ENCODE measurements at regions not wholly inside any gene's neighbourhood (a gene's known extent, or its start where the extent isn't known, plus 50 kb on each side); places are given as distances from the start of the nearest gene placed in this dataset.
"Not testable (repeated sequence)": the region's sequence is repeated elsewhere in the genome, so short reads cannot be mapped to it uniquely, and the experiment has no call there.

DNA sequence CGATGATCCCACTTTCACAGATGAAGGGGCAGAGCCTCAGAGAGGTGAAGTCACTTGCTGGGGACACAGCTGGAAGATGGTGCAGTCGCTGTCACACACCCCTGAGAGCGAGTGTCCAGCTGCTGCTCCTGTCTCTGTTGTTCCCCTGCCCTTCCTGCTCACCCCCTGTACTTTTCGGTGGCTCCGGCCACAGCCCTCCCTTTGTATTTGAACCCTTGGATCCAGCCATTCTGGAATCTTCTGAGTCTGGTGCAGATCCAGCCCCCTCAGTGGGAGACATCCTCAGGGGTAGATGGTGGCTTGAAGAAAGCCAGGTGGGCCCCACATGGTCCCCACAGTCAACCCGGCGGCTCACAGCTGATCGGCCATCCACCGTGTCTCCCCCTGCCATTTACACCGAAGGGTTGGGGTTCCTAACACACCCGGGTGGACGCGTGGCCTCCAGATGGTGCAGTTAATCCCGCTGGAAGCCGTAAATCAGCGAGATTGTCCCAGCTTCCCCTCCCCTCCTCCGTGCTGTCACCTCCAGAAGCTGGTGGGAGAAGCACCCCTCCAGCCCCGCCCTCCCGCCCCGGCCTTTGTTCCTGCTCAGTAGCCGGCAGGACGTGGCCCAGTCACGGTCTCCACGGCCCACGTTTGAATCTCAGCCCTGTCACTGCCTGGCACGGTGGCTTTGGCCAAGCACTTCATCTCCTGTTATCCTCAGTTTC lies 204.8 kb downstream of the C9orf50 start:
- no peak for DNase-seq (ENCODE audit: low read depth)

DNA sequence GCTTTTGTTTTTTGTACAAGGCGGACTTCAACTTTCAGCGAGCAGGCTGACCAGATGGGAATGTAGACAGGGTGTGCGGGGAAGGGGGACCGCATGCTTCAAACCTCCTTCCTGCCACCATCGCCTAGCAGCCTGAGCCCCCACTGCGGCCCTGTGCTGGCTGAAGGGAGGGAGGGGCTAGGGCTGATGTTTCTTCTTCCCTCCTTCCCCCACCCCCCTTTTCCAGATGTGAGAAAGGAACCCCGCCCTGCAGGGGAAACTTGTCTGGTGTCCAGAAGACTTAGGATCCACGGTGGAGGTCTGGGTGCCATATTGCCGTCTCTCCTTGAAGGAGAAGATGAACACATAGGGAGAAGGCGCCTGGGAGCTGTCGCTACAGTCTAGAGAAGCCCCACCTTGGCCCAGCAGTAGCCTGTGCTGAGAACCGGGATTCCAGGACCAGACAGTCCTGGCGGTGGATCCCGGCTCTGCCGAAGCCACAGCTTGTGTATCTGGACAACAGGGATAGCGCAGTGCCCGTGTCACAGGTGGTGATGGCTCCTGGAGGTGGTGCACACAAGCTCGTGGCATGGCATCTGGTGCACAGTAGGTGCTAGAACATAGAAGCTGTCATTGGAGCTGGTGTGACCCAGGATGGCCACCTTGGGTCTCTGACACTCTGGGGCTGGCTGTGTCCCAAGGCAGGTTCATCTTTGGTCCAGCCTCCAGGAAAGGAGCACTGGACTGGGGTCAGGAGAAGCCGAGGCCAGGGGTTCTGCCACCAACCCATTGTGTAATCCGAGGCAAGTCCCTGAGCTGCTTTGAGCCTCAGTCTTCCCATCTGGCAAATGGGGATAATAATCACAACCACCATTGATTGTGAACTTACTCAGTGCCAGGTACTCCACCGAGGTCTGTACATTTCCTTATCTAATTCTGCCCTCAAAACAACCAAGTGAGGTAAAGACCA lies 205.6 kb downstream of the C9orf50 start:
- no peak for DNase-seq (ENCODE audit: low read depth)

DNA sequence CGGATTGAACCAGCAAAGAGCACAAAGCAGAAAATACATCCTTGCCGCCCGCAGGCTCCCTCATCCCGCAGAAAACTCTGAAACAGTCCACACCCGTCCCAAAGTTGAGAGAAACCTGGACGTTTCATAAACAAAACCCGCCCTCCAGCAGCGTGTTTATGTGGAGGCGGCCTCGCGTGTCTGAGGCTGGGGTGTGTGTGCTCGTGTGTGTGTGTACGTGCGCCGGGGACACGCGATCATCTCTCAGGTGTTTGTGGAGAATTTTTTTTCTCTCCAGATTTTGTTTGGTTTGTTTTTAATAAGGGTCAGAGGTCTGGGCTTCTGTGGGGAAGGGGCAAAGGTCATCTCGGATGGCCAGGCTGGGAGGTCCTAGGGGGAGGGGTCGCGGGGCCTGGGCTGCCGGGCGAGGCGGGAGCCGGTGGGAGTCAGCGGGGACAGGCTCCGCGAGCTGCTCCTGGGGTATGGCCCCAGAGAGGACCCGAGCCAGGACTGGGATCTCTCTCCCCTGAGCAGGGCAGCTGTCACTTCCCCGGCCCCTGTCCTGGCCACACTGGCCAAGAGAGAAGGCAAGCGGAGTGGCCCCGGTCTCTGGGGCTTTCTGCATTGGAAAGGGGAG lies 206.4 kb downstream of the C9orf50 start:
- no peak for DNase-seq (ENCODE audit: low read depth)

DNA sequence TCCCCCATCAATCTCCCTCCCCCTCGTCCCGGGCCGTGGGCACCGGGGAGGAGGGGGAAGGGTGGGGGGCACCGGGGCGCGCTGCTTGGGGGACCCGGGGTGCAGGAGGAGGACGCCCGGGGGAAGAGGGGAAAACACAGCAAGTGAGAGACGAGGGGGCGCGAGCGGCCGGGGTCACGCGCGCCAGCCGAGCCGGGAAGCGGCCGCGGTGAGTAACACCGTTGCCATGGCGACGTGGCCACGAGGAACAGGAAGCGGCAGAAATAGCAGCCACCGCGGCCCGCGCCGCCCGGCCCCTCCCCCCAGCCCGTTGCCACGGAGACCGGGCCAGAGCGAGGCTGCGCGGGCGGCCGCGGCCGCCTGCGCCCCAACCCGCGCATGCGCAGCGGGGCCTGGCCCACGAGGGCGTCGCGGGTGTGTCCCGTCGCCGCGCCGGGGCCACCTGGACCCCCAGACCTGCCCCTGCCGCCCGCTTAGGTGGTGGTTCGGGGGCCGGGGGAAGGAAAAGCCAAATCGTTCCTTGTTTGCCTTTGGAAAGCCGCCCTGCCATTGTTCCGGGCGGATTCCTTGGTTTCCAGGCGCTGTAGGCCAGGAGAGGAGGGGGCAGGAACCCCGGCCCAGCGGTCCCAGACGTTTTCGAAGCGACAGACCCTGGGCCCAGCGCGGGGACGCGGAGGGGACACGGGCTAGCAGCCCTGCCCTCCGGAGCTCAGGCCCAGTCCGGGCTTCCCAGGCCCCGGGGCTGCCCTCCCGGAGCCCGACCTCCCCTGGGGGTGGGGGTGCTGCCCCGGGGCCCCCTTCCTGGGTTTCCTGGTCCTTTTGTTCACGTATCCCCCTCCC lies 207.1 kb downstream of the C9orf50 start:
- DNase-seq (ENCODE audit: low read depth): peak; percentile 96

DNA sequence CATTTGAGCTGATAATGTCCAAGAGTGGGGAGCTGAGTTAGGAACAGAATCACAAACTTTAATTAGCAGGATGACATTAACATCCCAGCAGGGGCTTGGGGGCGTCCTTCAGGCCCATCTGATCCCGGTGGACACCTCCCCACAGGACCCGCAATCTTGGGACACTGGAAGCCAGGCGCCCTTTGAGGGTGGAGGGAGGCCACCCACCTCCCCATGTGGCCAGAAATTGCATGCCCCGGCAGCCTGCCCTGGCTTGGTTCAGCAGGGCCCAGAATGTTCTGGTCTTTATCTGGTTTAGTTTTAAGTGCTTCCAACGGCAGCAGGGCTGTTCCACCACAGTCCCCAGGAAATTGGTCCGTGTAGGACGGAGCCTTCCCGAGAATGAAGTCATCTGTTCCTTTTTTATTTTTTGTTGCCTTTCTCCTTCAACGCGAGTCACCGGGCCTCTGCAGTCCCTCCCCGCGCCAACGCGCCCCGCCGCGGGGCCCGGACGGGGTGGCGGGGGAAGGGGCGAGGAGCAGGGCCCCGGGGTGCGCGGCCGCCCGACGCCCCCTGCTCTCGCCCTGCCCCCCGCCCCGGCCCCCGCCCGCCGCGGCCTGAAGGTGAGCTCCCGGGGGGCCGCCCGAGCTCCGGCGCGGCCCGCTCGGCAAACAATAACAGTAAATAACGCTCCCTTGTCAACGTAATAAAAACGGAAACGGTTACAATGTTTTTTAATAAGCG lies 207.9 kb downstream of the C9orf50 start:
- peak; percentile 59 for DNase-seq (ENCODE audit: low read depth)

DNA sequence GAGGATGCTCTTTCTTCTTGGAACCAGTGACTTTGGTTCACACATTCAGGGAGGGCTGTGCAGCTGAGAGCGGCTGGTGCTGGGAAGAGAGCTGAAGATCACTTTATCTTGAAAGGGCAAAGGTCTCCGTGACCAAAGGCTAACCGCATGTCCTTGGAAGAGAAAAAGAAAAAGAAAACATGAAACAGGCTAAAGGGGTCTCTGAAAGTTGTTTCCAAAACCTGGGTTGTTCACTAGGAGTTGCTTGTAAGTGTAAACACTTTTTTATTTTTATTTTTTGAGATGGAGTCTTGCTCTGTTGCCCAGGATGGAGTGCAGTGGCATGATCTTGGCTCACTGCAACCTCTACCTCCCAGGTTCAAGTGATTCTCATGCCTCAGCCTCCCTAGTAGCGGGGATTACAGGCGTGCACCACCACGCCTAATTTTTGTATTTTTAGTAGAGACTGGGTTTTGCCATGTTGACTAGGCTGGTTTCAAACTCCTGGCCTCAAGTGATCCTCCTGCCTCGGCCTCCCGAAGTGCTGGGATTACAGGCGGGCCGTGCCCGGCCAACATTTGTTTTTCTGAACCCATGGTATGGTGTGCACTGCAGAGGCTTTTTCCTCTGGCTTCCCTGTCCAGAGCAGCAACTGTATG lies 208.6 kb downstream of the C9orf50 start:
- not testable (repeated sequence) for DNase-seq (ENCODE audit: low read depth)

DNA sequence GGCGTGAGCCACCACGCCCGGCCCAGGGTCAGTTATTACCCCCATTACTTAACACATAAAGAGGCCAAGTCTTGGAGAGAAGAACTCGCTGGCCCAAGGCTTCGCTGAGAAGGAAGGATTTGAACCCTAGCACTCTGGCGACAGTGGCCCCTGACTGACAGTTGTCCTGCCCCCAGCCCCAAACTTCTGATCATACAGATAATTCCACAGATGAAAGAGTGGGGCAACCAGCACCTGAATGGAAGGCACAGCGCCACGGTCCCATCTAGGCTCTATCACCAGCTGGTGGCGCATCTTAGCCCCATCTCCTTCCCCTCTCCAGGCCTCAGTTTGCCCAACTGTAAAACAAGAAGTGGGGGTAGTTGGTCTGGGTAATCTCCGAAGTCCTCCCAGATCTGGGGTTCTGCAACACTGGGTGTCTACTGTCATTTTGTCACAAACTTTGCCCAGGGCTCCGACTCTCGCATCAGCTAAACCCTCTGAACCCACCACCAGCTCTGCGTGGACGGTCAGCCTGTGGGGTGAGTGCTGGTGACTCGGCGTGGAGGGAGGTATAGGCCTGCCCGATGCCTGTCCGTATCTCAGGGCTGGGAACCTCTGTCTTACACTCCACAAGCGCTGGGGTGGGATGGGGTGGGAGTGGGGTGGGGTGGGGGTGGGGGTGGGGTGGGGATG lies 209.3 kb downstream of the C9orf50 start:
- no peak for DNase-seq (ENCODE audit: low read depth)

DNA sequence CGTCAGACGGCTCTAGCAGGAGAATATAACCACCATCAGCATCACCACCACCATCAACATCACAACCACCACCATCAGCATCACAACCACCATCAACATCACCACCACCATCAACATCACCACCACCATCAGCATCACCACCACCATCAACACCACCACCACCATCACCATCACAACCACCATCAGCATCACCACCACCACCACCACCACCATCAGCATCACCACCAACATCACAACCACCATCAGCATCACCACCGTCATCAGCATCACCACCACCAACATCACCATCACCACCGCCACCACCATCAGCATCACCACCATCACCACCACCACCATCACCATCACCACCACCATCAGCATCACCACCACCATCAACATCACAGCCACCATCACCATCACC lies 210.7 kb downstream of the C9orf50 start:
- no peak for DNase-seq (ENCODE audit: low read depth)

DNA sequence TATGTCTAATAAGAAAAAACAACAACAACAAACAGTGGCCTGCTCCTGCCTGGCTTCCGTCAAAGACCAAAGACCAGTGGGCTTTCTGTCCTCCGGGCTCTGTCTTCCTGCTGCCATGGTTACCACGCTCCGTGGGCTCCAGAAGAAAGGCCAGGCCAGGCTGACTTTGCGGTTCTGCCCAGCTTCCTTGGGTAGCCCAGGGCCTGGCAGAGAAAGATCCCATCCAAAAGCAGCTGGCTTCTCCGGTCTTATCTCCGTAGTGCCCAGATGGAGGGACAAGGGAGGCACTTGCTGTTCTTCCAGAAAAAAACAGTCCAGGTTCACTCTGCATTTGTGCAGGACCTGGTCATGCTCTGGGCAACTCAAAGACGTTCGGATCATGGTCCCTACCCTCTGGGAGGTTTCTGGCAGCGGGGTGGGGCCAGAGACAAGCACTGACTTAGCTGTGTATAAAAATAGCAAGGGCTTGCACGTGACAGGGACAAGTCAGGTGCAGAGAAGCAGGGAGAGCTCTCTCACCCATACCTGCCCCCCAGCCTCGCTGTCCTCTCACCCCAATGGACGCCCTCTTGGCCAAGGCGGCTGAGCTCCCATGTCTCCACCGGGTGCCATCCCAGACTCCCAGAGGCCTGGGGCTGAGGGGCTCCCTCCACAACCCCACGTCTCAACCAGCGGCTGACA lies 212.2 kb downstream of the C9orf50 start:
- DNase-seq (ENCODE audit: low read depth): no peak

DNA sequence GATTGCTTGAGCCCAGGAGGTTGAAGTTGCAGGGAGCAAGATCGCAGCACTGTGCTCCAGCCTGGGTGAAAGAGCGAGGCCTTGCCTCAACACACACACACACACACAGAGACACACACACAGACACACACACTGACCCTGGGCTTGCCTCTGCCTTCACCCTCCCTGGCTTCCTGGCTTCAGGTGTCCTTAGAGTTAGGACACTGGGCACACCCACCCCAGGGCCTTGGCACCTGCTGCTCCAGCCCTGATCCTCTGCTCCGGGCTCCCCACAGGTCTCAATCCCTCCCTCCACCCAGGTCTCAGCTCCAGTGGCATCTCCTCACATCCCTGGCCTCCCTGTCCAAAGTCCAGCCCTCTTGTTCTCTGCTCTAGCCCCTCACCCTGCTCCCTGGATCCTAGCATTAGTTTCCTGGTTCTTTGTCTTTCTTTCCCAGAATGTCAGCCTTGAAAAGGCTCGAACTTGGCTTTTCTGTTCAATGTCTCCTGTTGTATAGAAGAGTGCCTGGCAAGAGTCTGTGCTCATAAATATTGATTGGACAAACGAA lies 212.9 kb downstream of the C9orf50 start:
- DNase-seq (ENCODE audit: low read depth): no peak

DNA sequence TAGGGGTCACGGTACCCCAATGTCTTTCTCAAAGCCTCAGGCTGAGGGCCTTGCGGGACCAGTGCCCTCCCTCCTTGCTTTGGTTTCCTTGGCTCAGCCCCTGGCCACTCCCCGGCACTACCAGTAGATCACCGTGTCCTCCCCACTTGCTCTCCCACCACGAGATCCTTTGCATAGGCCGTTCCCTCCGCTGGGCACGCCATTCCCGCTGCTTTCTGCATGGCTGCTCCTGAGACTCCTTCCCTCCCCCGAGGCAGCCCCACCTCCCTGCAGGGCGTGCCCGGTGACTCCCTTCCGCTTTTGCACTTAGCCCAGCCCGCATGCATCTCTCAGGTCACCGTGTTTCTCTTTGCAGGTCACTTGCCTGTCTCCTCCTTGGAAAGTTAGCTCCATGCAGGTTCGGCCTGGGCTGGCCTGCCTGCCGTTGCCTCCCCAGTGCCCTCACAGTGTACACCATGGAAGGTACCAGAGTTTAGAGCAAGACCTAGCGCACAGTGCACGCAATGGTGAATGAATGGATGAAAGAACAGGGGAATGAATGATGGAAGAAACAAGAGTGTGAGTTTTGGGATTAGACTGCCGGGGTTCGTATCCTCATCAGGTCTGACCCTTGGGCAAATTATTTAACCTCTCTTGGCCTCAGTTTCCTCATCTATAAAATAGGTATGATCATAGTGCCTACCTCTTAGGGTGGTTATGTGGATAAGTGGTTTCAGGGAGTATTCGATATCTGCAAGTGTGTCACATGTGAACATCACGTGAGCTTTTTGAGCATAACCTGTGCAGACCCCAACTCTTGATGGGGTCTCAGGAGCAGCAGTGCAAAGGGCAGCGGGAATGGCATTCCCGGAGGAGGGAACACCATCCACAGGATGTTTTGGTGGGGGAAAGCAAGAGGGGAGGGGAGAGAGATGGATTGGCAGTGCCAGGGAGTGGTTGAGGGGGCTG lies 214.3 kb downstream of the C9orf50 start:
- peak; percentile 17 for DNase-seq (ENCODE audit: low read depth)

DNA sequence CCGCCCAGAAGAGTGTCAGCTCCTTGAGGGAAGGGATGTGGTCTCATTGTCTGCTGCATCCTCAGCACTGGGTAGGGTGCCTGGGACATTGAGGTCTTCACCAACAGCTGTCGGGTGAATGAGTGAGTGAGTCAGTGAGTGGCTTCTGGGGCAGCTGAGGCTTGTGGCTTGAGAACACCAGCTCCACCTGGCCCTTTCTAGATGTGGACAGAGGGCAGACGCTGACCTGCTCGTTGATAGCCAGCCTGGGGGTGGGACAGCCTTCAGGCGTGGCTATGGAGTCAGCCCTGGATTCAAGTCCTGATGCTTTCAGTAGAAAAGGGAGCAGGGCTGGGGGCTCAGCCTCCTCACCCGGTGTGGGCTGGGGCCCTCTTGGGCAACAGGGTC lies 215.1 kb downstream of the C9orf50 start:
- DNase-seq (ENCODE audit: low read depth): no peak

DNA sequence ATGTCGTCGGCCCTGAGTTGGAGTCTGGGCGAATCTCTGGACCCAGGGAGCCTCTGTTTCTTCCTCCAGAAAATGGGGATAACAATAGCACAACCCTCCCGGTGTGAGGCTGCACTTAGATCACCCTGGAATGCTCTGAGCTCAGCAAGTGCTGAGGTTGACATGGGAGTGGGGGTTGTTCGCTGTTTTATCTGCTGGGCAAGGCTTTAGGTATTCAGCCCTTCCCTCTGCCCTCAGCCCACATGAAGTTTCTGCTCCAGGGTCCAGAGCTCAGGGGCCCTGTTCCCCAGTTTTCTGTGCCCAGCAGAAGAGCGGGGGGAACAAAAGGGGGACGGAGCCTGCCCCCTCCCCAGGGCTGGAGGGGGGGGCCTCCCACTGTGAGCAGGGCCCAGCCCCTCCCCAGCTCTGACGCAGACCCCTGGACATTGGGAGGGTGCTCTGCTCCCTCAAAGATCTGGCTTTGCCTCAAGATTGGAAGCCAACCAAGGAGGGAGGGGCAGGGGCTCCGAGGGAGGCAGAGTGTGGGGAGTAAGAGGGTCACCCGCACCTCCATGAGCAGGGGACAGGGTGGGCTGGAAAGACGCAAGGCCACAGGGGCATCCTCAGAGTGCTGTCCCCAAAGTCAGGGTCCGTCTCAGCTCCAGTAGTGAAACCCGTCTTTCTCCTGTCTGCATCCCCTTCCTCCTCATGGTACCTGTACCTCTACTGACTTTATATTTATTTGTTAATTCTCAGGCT lies 215.6 kb downstream of the C9orf50 start:
- DNase-seq (ENCODE audit: low read depth): no peak

DNA sequence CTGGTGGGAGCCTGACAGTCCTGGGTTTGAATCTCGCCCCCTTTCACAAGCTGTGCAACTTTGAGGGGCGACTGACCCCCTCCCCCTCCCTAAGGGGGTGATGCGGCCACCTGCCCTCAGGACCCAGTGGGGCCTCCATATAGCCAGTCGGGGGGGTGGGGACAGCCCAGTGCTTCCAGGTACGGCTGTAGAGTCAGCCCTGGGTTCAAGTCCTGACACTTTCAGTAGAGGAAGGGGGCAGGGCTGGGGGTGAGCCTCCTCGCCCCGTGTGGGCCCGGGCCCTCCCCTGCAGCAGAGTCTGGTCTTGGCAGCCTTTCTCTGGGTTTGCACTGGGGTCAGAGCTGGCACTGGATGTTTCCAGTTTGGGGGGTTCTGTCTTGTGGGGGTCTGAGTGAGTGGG lies 216.3 kb downstream of the C9orf50 start:
- DNase-seq (ENCODE audit: low read depth): no peak

DNA sequence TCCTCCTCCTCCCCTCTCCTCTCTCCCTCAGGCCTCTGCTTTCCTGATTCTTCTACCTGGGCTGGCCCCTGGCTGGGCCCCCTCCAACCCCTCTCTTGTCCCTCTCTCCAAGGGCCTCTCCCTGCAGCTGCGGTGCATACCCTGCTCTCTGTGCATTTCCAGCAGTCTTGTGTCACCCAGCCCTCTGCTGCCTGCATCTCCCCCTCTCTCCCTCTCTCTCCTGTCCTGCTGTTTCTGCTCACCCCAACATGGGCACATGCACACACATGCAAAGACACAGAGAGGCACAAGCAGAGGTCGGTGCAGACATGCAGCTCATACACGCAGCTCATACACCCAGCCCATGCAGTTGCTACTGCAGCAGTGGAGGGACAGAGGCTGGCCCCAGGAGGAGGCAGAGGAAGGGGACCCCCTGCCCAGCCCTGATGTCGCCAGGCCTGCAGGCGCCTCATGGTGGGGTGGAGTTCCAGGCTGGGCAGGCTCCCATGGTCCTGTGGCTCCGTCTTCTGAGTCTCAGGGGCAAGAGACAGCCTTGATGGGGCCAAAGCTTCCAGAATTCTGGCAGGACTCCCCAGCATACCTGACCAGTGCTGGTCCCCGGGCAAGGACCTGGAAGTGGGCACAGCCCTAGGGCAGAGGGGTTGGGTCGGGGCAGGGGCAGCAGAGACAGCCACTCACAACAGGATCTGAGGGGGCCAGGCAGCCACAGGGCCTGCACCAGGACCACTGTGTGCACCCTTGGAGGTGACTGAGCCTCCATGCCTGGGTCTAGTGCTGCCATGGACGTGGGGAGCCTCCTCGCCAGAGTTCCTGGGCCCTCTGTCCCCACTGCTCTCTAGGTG lies 216.9 kb downstream of the C9orf50 start:
- no peak for DNase-seq (ENCODE audit: low read depth)
